ENCODE measurements at regions not wholly inside any gene's neighbourhood (a gene's known extent, or its start where the extent isn't known, plus 50 kb on each side); places are given as distances from the start of the nearest gene placed in this dataset.
A peak's percentile ranks its signal among the peaks of the same experiment; 100 is the strongest.
"Not testable (repeated sequence)": the region's sequence is repeated elsewhere in the genome, so short reads cannot be mapped to it uniquely, and the experiment has no call there.

- DNase-seq (ENCODE audit: low read depth, low spot score) = no peak
These were observed 79.6 kb upstream of the RAB12 start for GRCh38 chr18:8529609-8530008.

GRCh38 chr18:8531084-8531483 lies 78.2 kb upstream of the RAB12 start:
- not testable (repeated sequence) for H3K27ac ChIP-seq; DNase-seq (ENCODE audit: low read depth, low spot score)

More at GRCh38 chr18:8529609-8530008, 79.6 kb upstream of the RAB12 start:
- H3K27ac ChIP-seq = no peak overlapping the region

GRCh38 chr18:8536231-8536630 lies 73.0 kb upstream of the RAB12 start:
- no peak overlapping the region for H3K27ac ChIP-seq

GRCh38 chr18:8536922-8537321 lies 72.3 kb upstream of the RAB12 start:
- DNase-seq (ENCODE audit: low read depth, low spot score) = no peak

More at GRCh38 chr18:8536231-8536630, 73.0 kb upstream of the RAB12 start:
- DNase-seq (ENCODE audit: low read depth, low spot score) = no peak

GRCh38 chr18:8537400-8537799 lies 71.8 kb upstream of the RAB12 start:
- no peak overlapping the region for H3K27ac ChIP-seq
- DNase-seq (ENCODE audit: low read depth, low spot score) = no peak

More at GRCh38 chr18:8536922-8537321, 72.3 kb upstream of the RAB12 start:
- H3K27ac ChIP-seq = no peak overlapping the region

- DNase-seq (ENCODE audit: low read depth, low spot score) = no peak
- H3K27ac ChIP-seq = no peak overlapping the region
These were observed 70.3 kb upstream of the RAB12 start for GRCh38 chr18:8538935-8539334.

GRCh38 chr18:8546677-8547076 lies 62.6 kb upstream of the RAB12 start:
- H3K27ac ChIP-seq = no peak overlapping the region
- DNase-seq (ENCODE audit: low read depth, low spot score) = no peak

- DNase-seq (ENCODE audit: low read depth, low spot score) = peak; percentile 39
- H3K27ac ChIP-seq = no peak overlapping the region
These were observed 61.1 kb upstream of the RAB12 start for GRCh38 chr18:8548186-8548585.

- no peak for DNase-seq (ENCODE audit: low read depth, low spot score)
- no peak overlapping the region for H3K27ac ChIP-seq
These were observed 59.9 kb upstream of the RAB12 start for GRCh38 chr18:8549254-8549757.

- peak overlapping the region; percentile 81 for H3K27ac ChIP-seq
These were observed 57.1 kb upstream of the RAB12 start for GRCh38 chr18:8552151-8552550.

GRCh38 chr18:8554354-8554753 lies 54.9 kb upstream of the RAB12 start:
- DNase-seq (ENCODE audit: low read depth, low spot score) = no peak
- H3K27ac ChIP-seq = peak overlapping the region; percentile 81

More at GRCh38 chr18:8552151-8552550, 57.1 kb upstream of the RAB12 start:
- DNase-seq (ENCODE audit: low read depth, low spot score) = no peak

GRCh38 chr18:8556424-8556823 lies 52.8 kb upstream of the RAB12 start:
- H3K27ac ChIP-seq = no peak overlapping the region
- DNase-seq (ENCODE audit: low read depth, low spot score) = no peak

Measured in epithelial cell of prostate (primary cell).